ENCODE measurements at regions not wholly inside any gene's neighbourhood (a gene's known extent, or its start where the extent isn't known, plus 50 kb on each side); places are given as distances from the start of the nearest gene placed in this dataset.

DNA sequence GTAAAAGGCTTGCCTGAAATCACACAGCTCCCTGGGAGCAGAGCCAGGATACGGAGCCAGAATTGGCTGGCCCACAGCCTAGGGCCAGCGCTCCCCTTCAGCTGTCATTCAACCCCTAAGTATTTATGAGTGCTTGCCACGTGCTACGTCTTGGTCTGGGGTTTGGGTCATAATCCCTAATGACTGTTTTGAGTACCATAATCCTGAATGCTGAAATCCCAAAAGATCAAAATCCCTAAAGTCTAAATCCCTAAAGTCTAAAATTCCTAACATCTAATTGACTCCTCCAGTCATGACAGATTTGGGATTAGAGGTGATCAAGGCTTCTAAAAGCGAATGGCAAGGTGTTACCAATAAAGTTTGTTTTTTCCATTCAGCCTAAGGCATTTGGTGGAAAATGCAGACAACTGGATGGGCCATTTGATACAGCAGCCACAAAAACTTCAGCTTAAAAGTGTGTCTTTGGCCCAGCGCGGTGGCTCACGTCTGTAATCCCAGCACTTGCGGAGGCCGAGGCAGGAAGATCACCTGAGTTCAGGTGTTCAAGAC, 59.8 kb upstream of the PRR5 start:
- Histone ChIP-seq H4K20me1 (ENCODE audit: insufficient read depth, low read length) (no peaks in the 10 kb centered on the region), H3K4me3 (ENCODE audit: insufficient read depth, low read depth, low read length) (no peak overlapping the region), H3K4me1 (ENCODE audit: insufficient read depth, low read length) (peaks cover 9% of the 10 kb centered on the region), H3K27me3 (ENCODE audit: insufficient read depth, low read length) (peaks cover 12% of the 10 kb centered on the region), H3K9me3 (ENCODE audit: insufficient read depth, low read depth, low read length) (no peaks in the 10 kb centered on the region), H3K79me2 (ENCODE audit: insufficient read depth, low read length) (no peaks in the 10 kb centered on the region), H2AFZ (ENCODE audit: low read depth, low read length) (no peak overlapping the region), H3K27ac (ENCODE audit: low read depth, low read length) (no peak overlapping the region), H3K9ac (ENCODE audit: low read length) (no peak overlapping the region), H3K36me3 (ENCODE audit: insufficient read depth, low read length) (no peaks in the 10 kb centered on the region), H3K4me2 (ENCODE audit: low read length) (no peak overlapping the region)
- no peak for FAIRE-seq
- H3K27ac Mint-ChIP-seq (ENCODE audit: unreplicated experiment), result no peak overlapping the region
- H3K4me3 Mint-ChIP-seq (ENCODE audit: unreplicated experiment), result no peak overlapping the region
- peaks cover 8% of the 10 kb centered on the region for H3K4me1 Mint-ChIP-seq (ENCODE audit: low read depth, unreplicated experiment)
- no peaks in the 10 kb centered on the region for H3K36me3 Mint-ChIP-seq (ENCODE audit: low read depth, unreplicated experiment)
- no peak for TF ChIP-seq EZH2 (IDR thresholded peaks at IDR 0.05; ENCODE audit: insufficient read depth, low read length)
- TF ChIP-seq, protein P1, sequence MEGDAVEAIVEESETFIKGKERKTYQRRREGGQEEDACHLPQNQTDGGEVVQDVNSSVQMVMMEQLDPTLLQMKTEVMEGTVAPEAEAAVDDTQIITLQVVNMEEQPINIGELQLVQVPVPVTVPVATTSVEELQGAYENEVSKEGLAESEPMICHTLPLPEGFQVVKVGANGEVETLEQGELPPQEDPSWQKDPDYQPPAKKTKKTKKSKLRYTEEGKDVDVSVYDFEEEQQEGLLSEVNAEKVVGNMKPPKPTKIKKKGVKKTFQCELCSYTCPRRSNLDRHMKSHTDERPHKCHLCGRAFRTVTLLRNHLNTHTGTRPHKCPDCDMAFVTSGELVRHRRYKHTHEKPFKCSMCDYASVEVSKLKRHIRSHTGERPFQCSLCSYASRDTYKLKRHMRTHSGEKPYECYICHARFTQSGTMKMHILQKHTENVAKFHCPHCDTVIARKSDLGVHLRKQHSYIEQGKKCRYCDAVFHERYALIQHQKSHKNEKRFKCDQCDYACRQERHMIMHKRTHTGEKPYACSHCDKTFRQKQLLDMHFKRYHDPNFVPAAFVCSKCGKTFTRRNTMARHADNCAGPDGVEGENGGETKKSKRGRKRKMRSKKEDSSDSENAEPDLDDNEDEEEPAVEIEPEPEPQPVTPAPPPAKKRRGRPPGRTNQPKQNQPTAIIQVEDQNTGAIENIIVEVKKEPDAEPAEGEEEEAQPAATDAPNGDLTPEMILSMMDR (IDR thresholded peaks at IDR 0.05; ENCODE audit: insufficient read depth, low read depth, low read length), result no peak
- DNase-seq (ENCODE audit: low read depth), result no peak
- peaks cover 6% of the 10 kb centered on the region for H3K27me3 Mint-ChIP-seq (ENCODE audit: low read depth, unreplicated experiment)
- H3K9me3 Mint-ChIP-seq (ENCODE audit: unreplicated experiment), result peaks cover 2% of the 10 kb centered on the region

- no peak for TF ChIP-seq EZH2 (IDR thresholded peaks at IDR 0.05; ENCODE audit: insufficient read depth, low read length)
- TF ChIP-seq, protein P1 (IDR thresholded peaks at IDR 0.05; ENCODE audit: insufficient read depth, low read depth, low read length), result no peak
- H3K79me2 ChIP-seq (ENCODE audit: insufficient read depth, low read length), result no peaks in the 10 kb centered on the region
- peaks cover 12% of the 10 kb centered on the region for H3K27me3 ChIP-seq (ENCODE audit: insufficient read depth, low read length)
- H3K4me2 ChIP-seq (ENCODE audit: low read length), result no peak overlapping the region
- H3K9me3 ChIP-seq (ENCODE audit: insufficient read depth, low read depth, low read length), result no peaks in the 10 kb centered on the region
- peaks cover 9% of the 10 kb centered on the region for H3K4me1 ChIP-seq (ENCODE audit: insufficient read depth, low read length)
- Mint-ChIP-seq H3K36me3 (ENCODE audit: low read depth, unreplicated experiment) (no peaks in the 10 kb centered on the region), H3K4me1 (ENCODE audit: low read depth, unreplicated experiment) (peaks cover 8% of the 10 kb centered on the region), H3K27me3 (ENCODE audit: low read depth, unreplicated experiment) (peaks cover 6% of the 10 kb centered on the region), H3K9me3 (ENCODE audit: unreplicated experiment) (peaks cover 2% of the 10 kb centered on the region), H3K4me3 (ENCODE audit: unreplicated experiment) (no peak overlapping the region), H3K27ac (ENCODE audit: unreplicated experiment) (no peak overlapping the region)
- no peak overlapping the region for H3K27ac ChIP-seq (ENCODE audit: low read depth, low read length)
- no peak overlapping the region for H3K9ac ChIP-seq (ENCODE audit: low read length)
- no peaks in the 10 kb centered on the region for H4K20me1 ChIP-seq (ENCODE audit: insufficient read depth, low read length)
- no peak overlapping the region for H3K4me3 ChIP-seq (ENCODE audit: insufficient read depth, low read depth, low read length)
- no peak for FAIRE-seq
- H2AFZ ChIP-seq (ENCODE audit: low read depth, low read length), result no peak overlapping the region
- H3K36me3 ChIP-seq (ENCODE audit: insufficient read depth, low read length), result no peaks in the 10 kb centered on the region
- DNase-seq (ENCODE audit: low read depth), result no peak
These were observed 61.3 kb upstream of the PRR5 start for GRCh38 chr22:44640618-44641155.

- DNase-seq (ENCODE audit: low read depth), result no peak
- Mint-ChIP-seq H3K27me3 (ENCODE audit: low read depth, unreplicated experiment) (peaks cover 3% of the 10 kb centered on the region), H3K4me1 (ENCODE audit: low read depth, unreplicated experiment) (peaks cover 8% of the 10 kb centered on the region), H3K9me3 (ENCODE audit: unreplicated experiment) (no peaks in the 10 kb centered on the region), H3K4me3 (ENCODE audit: unreplicated experiment) (no peak overlapping the region), H3K27ac (ENCODE audit: unreplicated experiment) (no peak overlapping the region), H3K36me3 (ENCODE audit: low read depth, unreplicated experiment) (no peaks in the 10 kb centered on the region)
- H3K4me2 ChIP-seq (ENCODE audit: low read length), result no peak overlapping the region
- H3K79me2 ChIP-seq (ENCODE audit: insufficient read depth, low read length), result no peaks in the 10 kb centered on the region
- no peak overlapping the region for H3K4me3 ChIP-seq (ENCODE audit: insufficient read depth, low read depth, low read length)
- no peaks in the 10 kb centered on the region for H3K36me3 ChIP-seq (ENCODE audit: insufficient read depth, low read length)
- H4K20me1 ChIP-seq (ENCODE audit: insufficient read depth, low read length), result no peaks in the 10 kb centered on the region
- H3K9ac ChIP-seq (ENCODE audit: low read length), result no peak overlapping the region
- H3K27me3 ChIP-seq (ENCODE audit: insufficient read depth, low read length), result peaks cover 8% of the 10 kb centered on the region
- H3K9me3 ChIP-seq (ENCODE audit: insufficient read depth, low read depth, low read length), result no peaks in the 10 kb centered on the region
- TF ChIP-seq EZH2 (IDR thresholded peaks at IDR 0.05; ENCODE audit: insufficient read depth, low read length), result no peak
- TF ChIP-seq, protein P1 (IDR thresholded peaks at IDR 0.05; ENCODE audit: insufficient read depth, low read depth, low read length), result no peak
- no peak for FAIRE-seq
- H2AFZ ChIP-seq (ENCODE audit: low read depth, low read length), result no peak overlapping the region
- H3K27ac ChIP-seq (ENCODE audit: low read depth, low read length), result no peak overlapping the region
- H3K4me1 ChIP-seq (ENCODE audit: insufficient read depth, low read length), result peaks cover 9% of the 10 kb centered on the region
These were observed 62.0 kb upstream of the PRR5 start for GRCh38 chr22:44639891-44640617.

Data from astrocyte (in vitro differentiated cells and primary cell).